Panc1 (cell line): ENCODE measurements at regions not wholly inside any gene's neighbourhood (a gene's known extent, or its start where the extent isn't known, plus 50 kb on each side); places are given as distances from the start of the nearest gene placed in this dataset.

Experiments used
- ATAC-seq: fragments of 200-7000 bp; cut with Tn5 transposase; 2 replicates; pipeline ENCODE4 v1.9.1; 2020; ENCODE audit warnings: mild to moderate bottlenecking, moderate library complexity
- BruUV-seq: library from RNA; stranded (reverse); fragments of 400-500 nt; replicated peaks from 2 replicates; lab custom pipeline; 2021; lab: Mats Ljungman, UMichigan
- CTCF ChIA-PET: fragments of 300-600 bp; sonication (Branson Sonifier 250); formaldehyde crosslinking; loops from one replicate; lab custom pipeline; 2022; ENCODE audit warnings: antibody characterized with exemption; lab: Charles Lee
- POLR2A ChIA-PET: fragments of 300-600 bp; sonication (Branson Sonifier 250); formaldehyde crosslinking; loops from one replicate; lab custom pipeline; 2022; ENCODE audit warnings: antibody characterized with exemption; lab: Charles Lee
- DNase-seq: peaks from one replicate; pipeline ENCODE4 v3.0.0-alpha.2; 2010; ENCODE audit warnings: low read depth, low spot score
- H3K27ac ChIP-seq: 2 replicates; pipeline ENCODE4 v1.5.1; 2011; ENCODE audit warnings: mild to moderate bottlenecking, low read length, inconsistent platforms
- H3K27me3 ChIP-seq: fragments of 200-500 bp; sonication (Bioruptor generic); 2 replicates; pipeline ENCODE4 v1.6.0; 2014; ENCODE audit warnings: low read length, inconsistent platforms; ENCODE audit not compliant: control insufficient read depth, insufficient read depth
- H3K36me3 ChIP-seq: fragments of 200-500 bp; sonication (Bioruptor generic); 2 replicates; pipeline ENCODE4 v1.5.1; 2014; ENCODE audit warnings: inconsistent platforms, mild to moderate bottlenecking, low read length, moderate library complexity; ENCODE audit not compliant: control insufficient read depth, insufficient read depth
- H3K4me1 ChIP-seq: 2 replicates; pipeline ENCODE4 v1.5.1; 2011; ENCODE audit warnings: inconsistent platforms, mild to moderate bottlenecking, low read length, moderate library complexity; ENCODE audit not compliant: control insufficient read depth, insufficient read depth
- H3K4me3 ChIP-seq, 2 experiments: 2 replicates each; pipeline ENCODE4 v1.5.1; 2011 to 2012; ENCODE audit warnings: low read depth in 2 of 2, low read length in 2 of 2, mild to moderate bottlenecking in 2 of 2, inconsistent platforms in 1 of 2, moderate library complexity in 1 of 2
- H3K9me3 ChIP-seq: fragments of 200-500 bp; sonication (Bioruptor generic); 2 replicates; pipeline ENCODE4 v1.5.1; 2014; ENCODE audit warnings: low read depth, mild to moderate bottlenecking, inconsistent platforms, low read length, moderate library complexity; ENCODE audit not compliant: control insufficient read depth, insufficient read depth
- POLR2AphosphoS5 ChIP-seq: IDR thresholded peaks from 2 replicates; pipeline ENCODE4 v1.6.1; 2012; ENCODE audit warnings: mild to moderate bottlenecking, low read depth, low read length, moderate library complexity
- SIN3A ChIP-seq: IDR thresholded peaks from 2 replicates; pipeline ENCODE4 v1.6.1; 2012; ENCODE audit warnings: low read depth, mild to moderate bottlenecking, low read length, moderate library complexity, borderline replicate concordance; ENCODE audit not compliant: insufficient read depth
- TCF7L2 ChIP-seq: IDR thresholded peaks from 2 replicates; pipeline ENCODE4 v1.6.1; 2011; ENCODE audit warnings: mild to moderate bottlenecking, low read depth, low read length, inconsistent platforms
- in situ Hi-C: cut with HindIII; loops from 2 replicates; pipeline ENCODE4 v1.10.0; 2016; ENCODE audit warnings: low sequenced_read_pairs, low pct_unique_long_range_greater_than_20kb
- intact Hi-C: fragments of 100-400 bp; cut with micrococcal nuclease; formaldehyde crosslinking; loops from one replicate; pipeline ENCODE4 v1.10.0; 2022; ENCODE audit not compliant: unreplicated experiment
- TF ChIP-seq, protein P1 (sequence below): fragments of 450-650 bp; IDR thresholded peaks from 2 replicates; pipeline ENCODE4 v1.5.1; 2017; ENCODE audit warnings: mild to moderate bottlenecking
- TF ChIP-seq, protein P2 (sequence below), 2 experiments: IDR thresholded peaks; 2 replicates each; pipeline ENCODE4 v1.6.1; 2011 to 2012; ENCODE audit warnings: low read depth in 2 of 2, control low read depth in 1 of 2, low read length in 1 of 2, mild to moderate bottlenecking in 1 of 2, moderate library complexity in 1 of 2; ENCODE audit not compliant: insufficient read depth in 1 of 2

DNA sequence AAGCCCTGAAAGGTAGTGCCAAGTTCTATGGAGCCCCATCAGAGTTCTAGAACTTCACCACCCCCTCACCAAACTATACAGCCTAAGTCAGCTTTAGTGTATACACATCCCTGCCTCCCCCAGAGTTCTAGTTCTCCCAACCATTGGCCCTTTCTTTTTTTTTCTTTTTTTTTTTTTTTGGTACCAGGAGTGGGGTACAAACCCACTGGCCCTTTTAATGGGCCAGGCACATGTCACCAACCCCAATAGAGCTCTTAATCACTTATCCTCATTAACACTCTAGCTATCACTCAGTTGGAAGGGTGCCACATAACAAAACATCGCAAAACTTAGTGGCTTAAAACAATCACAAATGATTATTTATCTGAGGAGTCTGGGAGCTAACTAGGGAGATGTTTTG, 588.6 kb downstream of the BCOR start:
- Histone ChIP-seq H3K9me3 (no peaks in the 10 kb centered on the region), H3K4me3 (no peak overlapping the region), H3K27me3 (no peaks in the 10 kb centered on the region), H3K36me3 (no peaks in the 10 kb centered on the region), H3K4me1 (no peaks in the 10 kb centered on the region), H3K27ac (no peak overlapping the region)
- BruUV-seq = no TSS peak
- TF ChIP-seq, protein P1, sequence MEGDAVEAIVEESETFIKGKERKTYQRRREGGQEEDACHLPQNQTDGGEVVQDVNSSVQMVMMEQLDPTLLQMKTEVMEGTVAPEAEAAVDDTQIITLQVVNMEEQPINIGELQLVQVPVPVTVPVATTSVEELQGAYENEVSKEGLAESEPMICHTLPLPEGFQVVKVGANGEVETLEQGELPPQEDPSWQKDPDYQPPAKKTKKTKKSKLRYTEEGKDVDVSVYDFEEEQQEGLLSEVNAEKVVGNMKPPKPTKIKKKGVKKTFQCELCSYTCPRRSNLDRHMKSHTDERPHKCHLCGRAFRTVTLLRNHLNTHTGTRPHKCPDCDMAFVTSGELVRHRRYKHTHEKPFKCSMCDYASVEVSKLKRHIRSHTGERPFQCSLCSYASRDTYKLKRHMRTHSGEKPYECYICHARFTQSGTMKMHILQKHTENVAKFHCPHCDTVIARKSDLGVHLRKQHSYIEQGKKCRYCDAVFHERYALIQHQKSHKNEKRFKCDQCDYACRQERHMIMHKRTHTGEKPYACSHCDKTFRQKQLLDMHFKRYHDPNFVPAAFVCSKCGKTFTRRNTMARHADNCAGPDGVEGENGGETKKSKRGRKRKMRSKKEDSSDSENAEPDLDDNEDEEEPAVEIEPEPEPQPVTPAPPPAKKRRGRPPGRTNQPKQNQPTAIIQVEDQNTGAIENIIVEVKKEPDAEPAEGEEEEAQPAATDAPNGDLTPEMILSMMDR = no peak
- TF ChIP-seq TCF7L2 (no peak), POLR2AphosphoS5 (no peak), SIN3A (no peak)
- TF ChIP-seq, protein P2, sequence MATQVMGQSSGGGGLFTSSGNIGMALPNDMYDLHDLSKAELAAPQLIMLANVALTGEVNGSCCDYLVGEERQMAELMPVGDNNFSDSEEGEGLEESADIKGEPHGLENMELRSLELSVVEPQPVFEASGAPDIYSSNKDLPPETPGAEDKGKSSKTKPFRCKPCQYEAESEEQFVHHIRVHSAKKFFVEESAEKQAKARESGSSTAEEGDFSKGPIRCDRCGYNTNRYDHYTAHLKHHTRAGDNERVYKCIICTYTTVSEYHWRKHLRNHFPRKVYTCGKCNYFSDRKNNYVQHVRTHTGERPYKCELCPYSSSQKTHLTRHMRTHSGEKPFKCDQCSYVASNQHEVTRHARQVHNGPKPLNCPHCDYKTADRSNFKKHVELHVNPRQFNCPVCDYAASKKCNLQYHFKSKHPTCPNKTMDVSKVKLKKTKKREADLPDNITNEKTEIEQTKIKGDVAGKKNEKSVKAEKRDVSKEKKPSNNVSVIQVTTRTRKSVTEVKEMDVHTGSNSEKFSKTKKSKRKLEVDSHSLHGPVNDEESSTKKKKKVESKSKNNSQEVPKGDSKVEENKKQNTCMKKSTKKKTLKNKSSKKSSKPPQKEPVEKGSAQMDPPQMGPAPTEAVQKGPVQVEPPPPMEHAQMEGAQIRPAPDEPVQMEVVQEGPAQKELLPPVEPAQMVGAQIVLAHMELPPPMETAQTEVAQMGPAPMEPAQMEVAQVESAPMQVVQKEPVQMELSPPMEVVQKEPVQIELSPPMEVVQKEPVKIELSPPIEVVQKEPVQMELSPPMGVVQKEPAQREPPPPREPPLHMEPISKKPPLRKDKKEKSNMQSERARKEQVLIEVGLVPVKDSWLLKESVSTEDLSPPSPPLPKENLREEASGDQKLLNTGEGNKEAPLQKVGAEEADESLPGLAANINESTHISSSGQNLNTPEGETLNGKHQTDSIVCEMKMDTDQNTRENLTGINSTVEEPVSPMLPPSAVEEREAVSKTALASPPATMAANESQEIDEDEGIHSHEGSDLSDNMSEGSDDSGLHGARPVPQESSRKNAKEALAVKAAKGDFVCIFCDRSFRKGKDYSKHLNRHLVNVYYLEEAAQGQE (IDR thresholded peaks at IDR 0.05; ENCODE audit: insufficient read depth in 1 of 2, low read depth in 2 of 2, low read length in 1 of 2) = no peak
- in situ Hi-C loops = no loop called here
- ATAC-seq = no peak
- ChIA-PET POLR2A (no interaction called here), CTCF (no interaction called here)
- no peak for DNase-seq
- intact Hi-C loops = no loop called here

DNA sequence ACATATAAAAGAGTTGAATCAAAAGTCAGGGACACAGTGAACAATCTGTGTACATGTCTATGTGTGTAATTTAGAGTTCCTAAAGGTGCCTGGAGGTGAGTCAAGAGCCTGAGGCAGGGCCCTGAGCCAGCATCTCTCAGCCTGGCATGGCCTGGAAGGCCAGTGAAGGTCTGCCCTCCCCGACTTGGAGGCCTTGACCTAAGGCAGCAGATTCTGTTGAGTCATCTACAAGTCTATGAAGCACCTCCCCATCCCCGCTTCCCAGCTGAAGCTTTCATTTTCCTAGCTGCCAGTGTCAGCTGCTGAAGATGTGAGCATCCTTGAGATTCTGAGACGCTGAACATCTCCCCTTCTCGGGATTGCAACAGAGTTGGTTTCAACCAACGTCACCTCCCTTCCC, 583.9 kb downstream of the BCOR start:
- no peak for ATAC-seq
- no peaks in the 10 kb centered on the region for H3K4me1 ChIP-seq
- H3K36me3 ChIP-seq = no peaks in the 10 kb centered on the region
- no peaks in the 10 kb centered on the region for H3K9me3 ChIP-seq
- CTCF ChIA-PET = no interaction called here
- TF ChIP-seq SIN3A (no peak), POLR2AphosphoS5 (no peak), TCF7L2 (no peak)
- TF ChIP-seq, protein P1 = no peak
- TF ChIP-seq, protein P2 (IDR thresholded peaks at IDR 0.05; ENCODE audit: insufficient read depth in 1 of 2, low read depth in 2 of 2, low read length in 1 of 2) = no peak
- DNase-seq = no peak
- no peaks in the 10 kb centered on the region for H3K27me3 ChIP-seq
- H3K27ac ChIP-seq = no peak overlapping the region
- in situ Hi-C loops (no loop called here), intact Hi-C loops (no loop called here)
- BruUV-seq = no TSS peak
- POLR2A ChIA-PET = no interaction called here
- no peak overlapping the region for H3K4me3 ChIP-seq
